Endothelial cell of umbilical vein (primary cell): ENCODE measurements at regions not wholly inside any gene's neighbourhood (a gene's known extent, or its start where the extent isn't known, plus 50 kb on each side); places are given as distances from the start of the nearest gene placed in this dataset.

Experiments used
- BruUV-seq: library from RNA; stranded (reverse); fragments of 400-500 nt; replicated peaks from 2 replicates; lab custom pipeline; 2021; lab: Mats Ljungman, UMichigan
- CTCF ChIA-PET: fragments of 300-600, 350-600 bp; sonication (Branson Sonifier 250); formaldehyde crosslinking; loops from one replicate; lab custom pipeline; 2021; ENCODE audit warnings: antibody characterized with exemption, inconsistent platforms; lab: Charles Lee
- POLR2A ChIA-PET: fragments of 300-600, 350-600 bp; sonication (Branson Sonifier 250); formaldehyde crosslinking; loops from one replicate; lab custom pipeline; 2021; ENCODE audit warnings: antibody characterized with exemption, inconsistent platforms; lab: Charles Lee
- DNase-seq: peaks from one replicate; pipeline ENCODE4 v3.0.0-alpha.2; 2011; ENCODE audit warnings: low read depth, low spot score
- FAIRE-seq: peaks from 2 replicates; lab custom pipeline; 2011; peaks lifted over from hg19 to GRCh38; lab: Jason Lieb, UNC
- H2AFZ ChIP-seq: 2 replicates; pipeline ENCODE4 v1.6.0; 2012; ENCODE audit warnings: low read depth, low read length, control low read depth, inconsistent platforms
- H3K27ac ChIP-seq: 2 replicates; pipeline ENCODE4 v1.5.1; 2011; ENCODE audit warnings: low read depth, mild to moderate bottlenecking, control low read depth, low read length, moderate library complexity; ENCODE audit not compliant: insufficient read depth
- H3K27me3 ChIP-seq, 2 experiments: 2 replicates each; pipeline versions ENCODE4 v1.6.0 to v1.6.1; 2011; ENCODE audit warnings: low read length in 2 of 2, mixed read lengths in 1 of 2; ENCODE audit not compliant: control insufficient read depth in 2 of 2, insufficient read depth in 2 of 2
- H3K36me3 ChIP-seq, 2 experiments: 2 replicates in 1 of 2; 3 replicates in 1 of 2; pipeline ENCODE4 v1.5.1; 2011; ENCODE audit warnings: low read length in 2 of 2, mild to moderate bottlenecking in 1 of 2, moderate library complexity in 1 of 2; ENCODE audit not compliant: control insufficient read depth in 2 of 2, insufficient read depth in 2 of 2; ENCODE audit errors: extremely low read depth in 1 of 2
- H3K4me1 ChIP-seq: 3 replicates; pipeline ENCODE4 v1.5.1; 2011; ENCODE audit warnings: mild to moderate bottlenecking, low read length; ENCODE audit not compliant: control insufficient read depth, insufficient read depth; ENCODE audit errors: extremely low read depth
- H3K4me2 ChIP-seq: 2 replicates; pipeline ENCODE4 v1.6.1; 2011; ENCODE audit warnings: low read length, control low read depth, mixed read lengths; ENCODE audit not compliant: insufficient read depth
- H3K4me3 ChIP-seq, 3 experiments: fragments of 200-600 bp in 1 of 3; sonication (generic), shearing (Covaris generic) in 1 of 3; replicated peaks in 1 of 3; 2 replicates each; pipeline ENCODE4 v1.5.1; 2011 to 2016; ENCODE audit warnings: control low read depth in 3 of 3, low read length in 3 of 3, mild to moderate bottlenecking in 2 of 3, inconsistent platforms in 1 of 3, low read depth in 1 of 3, moderate library complexity in 1 of 3; ENCODE audit not compliant: insufficient read depth in 1 of 3
- H3K79me2 ChIP-seq: 2 replicates; pipeline ENCODE4 v1.6.0; 2012; ENCODE audit warnings: low read length, inconsistent platforms; ENCODE audit not compliant: control insufficient read depth, insufficient read depth
- H3K9ac ChIP-seq: replicated peaks from 2 replicates; pipeline ENCODE3; 2011; ENCODE audit warnings: low read length, control low read depth; ENCODE audit not compliant: insufficient read depth; ENCODE audit errors: extremely low read depth
- H3K9me1 ChIP-seq: replicated peaks from 3 replicates; pipeline ENCODE4 v1.6.0; 2011; ENCODE audit warnings: mild to moderate bottlenecking, low read length; ENCODE audit not compliant: control insufficient read depth, insufficient read depth; ENCODE audit errors: extremely low read depth
- H3K9me3 ChIP-seq: replicated peaks from 2 replicates; pipeline ENCODE4 v1.5.1; 2012; ENCODE audit warnings: low read length, inconsistent platforms; ENCODE audit not compliant: control insufficient read depth, insufficient read depth
- H4K20me1 ChIP-seq: replicated peaks from 2 replicates; pipeline ENCODE3; 2011; ENCODE audit warnings: mild to moderate bottlenecking, low read length; ENCODE audit not compliant: control insufficient read depth, insufficient read depth; ENCODE audit errors: extremely low read depth
- EZH2 ChIP-seq: IDR thresholded peaks from 2 replicates; pipeline ENCODE4 v1.6.1; 2012; ENCODE audit warnings: borderline replicate concordance, low read depth, mild to moderate bottlenecking, moderate library complexity, low read length, inconsistent platforms; ENCODE audit not compliant: severe bottlenecking
- FOS ChIP-seq: IDR thresholded peaks from 2 replicates; pipeline ENCODE4 v1.6.1; 2011; ENCODE audit warnings: mild to moderate bottlenecking, low read length, moderate library complexity, borderline replicate concordance; ENCODE audit not compliant: insufficient read depth
- GATA2 ChIP-seq: IDR thresholded peaks from 2 replicates; pipeline ENCODE4 v1.7.0; 2011; ENCODE audit warnings: low read depth, mild to moderate bottlenecking, moderate library complexity, mixed read lengths, low read length; ENCODE audit not compliant: insufficient read length, insufficient read depth
- JUN ChIP-seq: IDR thresholded peaks from 2 replicates; pipeline ENCODE4 v1.6.1; 2011; ENCODE audit warnings: borderline replicate concordance, low read depth; ENCODE audit not compliant: insufficient read length, insufficient read depth
- POLR2A ChIP-seq: IDR thresholded peaks from 2 replicates; pipeline ENCODE4 v1.6.1; 2012; ENCODE audit warnings: low read depth, mild to moderate bottlenecking, control low read depth, low read length
- dilution Hi-C: fragments of 300-500 bp; cut with MboI; formaldehyde crosslinking; loops from one replicate; pipeline ENCODE4 v1.15.0; 2019; ENCODE audit warnings: low sequenced_read_pairs; ENCODE audit not compliant: extremely low pct_ligation_motif_present
- intact Hi-C: fragments of 100-400 bp; cut with micrococcal nuclease; formaldehyde crosslinking; loops from one replicate; pipeline ENCODE4 v1.10.0; 2022

DNA sequence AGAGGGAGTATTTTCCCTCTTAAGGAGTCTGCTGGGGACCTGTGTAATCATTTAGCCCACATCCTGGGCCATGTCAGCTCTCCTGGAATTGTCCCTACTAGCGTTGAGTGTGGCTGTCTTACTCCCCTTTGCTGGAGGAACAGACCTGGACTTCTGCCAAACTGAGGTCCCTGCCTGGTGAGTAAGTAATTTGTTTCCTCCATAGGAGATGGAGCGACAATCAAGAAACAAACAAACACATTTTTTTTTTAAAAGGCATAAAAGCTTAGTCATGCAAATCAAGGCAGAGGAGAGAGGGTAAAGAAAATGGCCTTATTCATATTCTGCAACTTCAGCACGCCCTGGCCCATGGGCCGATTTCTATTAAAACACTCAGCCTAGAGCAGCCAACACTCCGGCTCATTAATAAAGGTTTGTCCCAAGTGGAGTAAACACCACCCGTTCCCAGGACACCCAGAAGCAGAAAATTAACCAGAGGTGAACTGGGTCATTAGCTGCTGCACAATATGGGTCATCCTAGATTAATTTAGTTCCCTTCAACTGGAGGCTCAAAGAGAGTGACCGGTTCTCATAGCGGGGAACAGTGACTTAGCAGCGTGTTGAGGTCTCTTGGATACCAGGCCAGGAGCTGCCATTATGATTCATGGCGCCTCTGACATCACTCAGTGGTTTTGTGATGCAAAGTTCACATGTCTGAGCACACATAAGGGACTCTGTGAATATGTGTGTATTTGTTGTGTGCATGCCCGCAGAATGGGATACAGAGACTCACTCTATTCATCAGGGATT, 165.0 kb upstream of the SULF2 start:
- Histone ChIP-seq H3K4me3 (no peak overlapping the region), H2AFZ (peak overlapping the region; percentile 76), H4K20me1 (no peaks in the 10 kb centered on the region), H3K27me3 (no peaks in the 10 kb centered on the region), H3K4me2 (peak overlapping the region; percentile 59), H3K9me3 (no peaks in the 10 kb centered on the region), H3K4me1 (peaks cover 26% of the 10 kb centered on the region), H3K36me3 (no peaks in the 10 kb centered on the region), H3K9me1 (no peaks in the 10 kb centered on the region), H3K9ac (peak overlapping the region; percentile 24), H3K79me2 (no peaks in the 10 kb centered on the region), H3K27ac (peak overlapping the region; percentile 69)
- TF ChIP-seq GATA2 (peak; percentile 10), FOS (peak; percentile 29), JUN (peak; percentile 33), EZH2 (no peak)
- peak; percentile 77 for DNase-seq
- POLR2A ChIA-PET, result no interaction called here
- BruUV-seq, result no TSS peak
- intact Hi-C loops, result loop anchor here (1.0 to 5.0 kb wide), 3 partner anchors 72 to 347 kb away; no protein-coding TSS in a partner anchor
- CTCF ChIA-PET, result interaction anchor here (0.8 to 1.8 kb wide), 7 partner anchors 12 to 670 kb away, joined by 3 to 8 read pairs (median 4); no protein-coding TSS in a partner anchor
- dilution Hi-C loops, result no loop called here
- peak; percentile 93 for FAIRE-seq

DNA sequence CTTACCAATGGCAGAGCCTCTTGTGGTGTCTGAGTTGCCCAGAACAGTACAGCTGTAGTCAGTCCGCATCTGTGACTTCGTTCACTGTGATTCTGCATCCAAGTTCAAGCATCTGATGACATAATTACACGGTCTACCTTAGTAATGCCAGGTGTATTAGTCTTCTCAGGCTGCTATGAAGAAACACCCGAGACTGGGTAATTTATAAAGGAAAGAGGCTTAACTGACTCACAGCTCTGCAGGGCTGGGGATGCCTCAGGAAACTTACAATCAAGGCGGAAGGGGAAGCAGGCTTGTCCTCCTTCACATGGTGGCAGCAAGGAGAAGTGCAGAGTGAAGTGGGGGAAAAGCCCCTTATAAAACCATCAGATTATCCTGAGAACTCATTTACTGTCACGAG, 163.9 kb upstream of the SULF2 start:
- no TSS peak for BruUV-seq
- Histone ChIP-seq H3K36me3 (no peaks in the 10 kb centered on the region), H3K27me3 (peaks cover 0 to 5% of the 10 kb centered on the region in 2 experiments), H3K9me1 (no peaks in the 10 kb centered on the region), H4K20me1 (no peaks in the 10 kb centered on the region), H3K27ac (peak overlapping the region; percentile 69), H3K4me2 (no peak overlapping the region), H3K4me3 (no peak overlapping the region), H3K9me3 (no peaks in the 10 kb centered on the region), H3K79me2 (no peaks in the 10 kb centered on the region), H3K4me1 (peaks cover 26% of the 10 kb centered on the region), H2AFZ (peak overlapping the region; percentile 13), H3K9ac (no peak overlapping the region)
- ChIA-PET POLR2A (no interaction called here), CTCF (interaction anchor here (0.9 to 1.8 kb wide), 5 partner anchors 13 to 671 kb away, joined by 3 to 8 read pairs (median 5); no protein-coding TSS in a partner anchor)
- no peak for DNase-seq
- dilution Hi-C loops, result no loop called here
- intact Hi-C loops, result no loop called here
- peak; percentile 46 for FAIRE-seq
- TF ChIP-seq FOS (no peak), POLR2A (no peak)
